T-cell (primary cell): ENCODE measurements at regions not wholly inside any gene's neighbourhood (a gene's known extent, or its start where the extent isn't known, plus 50 kb on each side); places are given as distances from the start of the nearest gene placed in this dataset.

ENCODE experiments used
- ATAC-seq, 4 experiments: fragments of 200-7000 bp in 3 of 4; fragments of 150-1000 bp in 1 of 4; cut with Tn5 transposase; replicated peaks in 1 of 4; 1 replicate in 3 of 4; 2 replicates in 1 of 4; pipeline ENCODE4 v1.10.0; 2021; ENCODE audit warnings: moderate library complexity in 3 of 4, mild to moderate bottlenecking in 2 of 4, moderate number of reproducible peaks in 1 of 4
- CTCF ChIA-PET, 2 donors: fragments of 300-600 bp; sonication (Branson Sonifier 250); formaldehyde crosslinking; loops; one replicate each; lab custom pipeline; 2022; ENCODE audit warnings: antibody characterized with exemption in 2 of 2; lab: Charles Lee
- POLR2A ChIA-PET, 2 donors: fragments of 300-600 bp; sonication (Branson Sonifier 250); formaldehyde crosslinking; loops; one replicate each; lab custom pipeline; 2022; ENCODE audit warnings: antibody characterized with exemption in 2 of 2; lab: Charles Lee
- DNase-seq, 35 experiments: peaks; one replicate each; pipeline versions ENCODE4 v3.0.0 to v3.0.0-alpha.2; 2013 to 2023
- H3K27ac ChIP-seq: one replicate; pipeline ENCODE4 v1.5.1; 2013; ENCODE audit warnings: low read length
- H3K27me3 ChIP-seq, 2 experiments: replicated peaks in 1 of 2; 1 replicate in 1 of 2; 2 replicates in 1 of 2; pipeline versions ENCODE4 v1.6.1 to v1.7.0; 2013; ENCODE audit warnings: low read length in 1 of 2, mixed read lengths in 1 of 2; ENCODE audit not compliant: control insufficient read depth in 2 of 2, insufficient read depth in 2 of 2; ENCODE audit errors: extremely low read depth in 1 of 2
- H3K36me3 ChIP-seq, 2 donors: 1 replicate in 1 of 2; 2 replicates in 1 of 2; pipeline versions ENCODE4 v1.6.1 to v1.7.0; 2013; ENCODE audit warnings: low read length in 1 of 2; ENCODE audit not compliant: control insufficient read depth in 2 of 2, insufficient read depth in 1 of 2; ENCODE audit errors: extremely low read depth in 1 of 2
- H3K4me1 ChIP-seq, 2 experiments: 1 replicate in 1 of 2; 2 replicates in 1 of 2; pipeline versions ENCODE4 v1.6.1 to v1.7.0; 2013; ENCODE audit warnings: low read length in 2 of 2, mixed read lengths in 1 of 2; ENCODE audit not compliant: insufficient read depth in 2 of 2, control insufficient read depth in 1 of 2; ENCODE audit errors: extremely low read depth in 1 of 2
- H3K4me3 ChIP-seq, 2 donors: 1 replicate in 1 of 2; 2 replicates in 1 of 2; pipeline versions ENCODE4 v1.5.1 to v1.7.0; 2013; ENCODE audit warnings: mild to moderate bottlenecking in 2 of 2, low read length in 1 of 2, moderate library complexity in 1 of 2; ENCODE audit not compliant: control insufficient read depth in 1 of 2; ENCODE audit errors: extremely low read depth in 1 of 2
- H3K9me3 ChIP-seq: 2 replicates; pipeline ENCODE4 v1.7.0; 2013
- H3K27ac Mint-ChIP-seq, 2 donors: one replicate each; pipeline ENCODE4 v1.8.0; 2020 to 2021; ENCODE audit warnings: mild to moderate bottlenecking in 2 of 2, mixed read lengths in 2 of 2
- H3K27me3 Mint-ChIP-seq, 2 donors: one replicate each; pipeline ENCODE4 v1.8.0; 2021 to 2022; ENCODE audit warnings: mixed read lengths in 2 of 2
- H3K36me3 Mint-ChIP-seq: one replicate; pipeline ENCODE4 v1.8.0; 2021; ENCODE audit warnings: mixed read lengths
- H3K4me1 Mint-ChIP-seq, 3 donors: one replicate each; pipeline ENCODE4 v1.8.0; 2020 to 2022; ENCODE audit warnings: mixed read lengths in 3 of 3, mild to moderate bottlenecking in 1 of 3
- H3K4me3 Mint-ChIP-seq, 3 donors: one replicate each; pipeline ENCODE4 v1.8.0; 2020 to 2022; ENCODE audit warnings: mild to moderate bottlenecking in 3 of 3, mixed read lengths in 3 of 3, moderate library complexity in 3 of 3
- H3K9me3 Mint-ChIP-seq, 3 donors: one replicate each; pipeline ENCODE4 v1.8.0; 2020 to 2022; ENCODE audit warnings: mixed read lengths in 3 of 3
- WGBS: methylation state at CpG from one replicate; pipeline ENCODE4 v1.1.5; 2013; ENCODE audit warnings: missing lambda C conversion rate; ENCODE audit not compliant: insufficient coverage; 5-methylcytosine and 5-hydroxymethylcytosine counted together

- Histone ChIP-seq H3K9me3 (no peaks in the 10 kb centered on the region), H3K27ac (no peak overlapping the region), H3K4me1 (peaks cover 0 to 21% of the 10 kb centered on the region in 2 experiments), H3K4me3 (no peak overlapping the region), H3K27me3 (peaks cover 0 to 15% of the 10 kb centered on the region in 2 experiments), H3K36me3 (no peaks in the 10 kb centered on the region)
- ChIA-PET CTCF (no interaction called here), POLR2A (no interaction called here)
- Mint-ChIP-seq H3K4me3 (no peak overlapping the region), H3K36me3 (no peaks in the 10 kb centered on the region), H3K9me3 (no peaks in the 10 kb centered on the region), H3K27me3 (peaks cover 4 to 6% of the 10 kb centered on the region in 2 donors), H3K4me1 (peaks cover 11 to 35% (median 22%) of the 10 kb centered on the region in 3 donors), H3K27ac (no peak overlapping the region)
- DNase-seq (peak in 1 of 35 experiments; percentile 16), ATAC-seq (peak in 2 of 4 experiments; percentile 44 to 52)
- WGBS: no CpG with 5 or more reads among the region's 2 CpGs
Measured at GRCh38 chr7:65233409-65234034, 140.1 kb upstream of the ZNF92 start.

- Histone ChIP-seq H3K27me3 (no peaks in the 10 kb centered on the region), H3K36me3 (no peaks in the 10 kb centered on the region), H3K27ac (no peak overlapping the region), H3K4me3 (no peak overlapping the region), H3K9me3 (no peaks in the 10 kb centered on the region), H3K4me1 (peaks cover 0 to 19% of the 10 kb centered on the region in 2 experiments)
- POLR2A ChIA-PET: interaction anchor here in 1 of 2 donors (0.6 kb wide), 1 partner anchor 140 kb away, joined by 4 read pairs; no protein-coding TSS in a partner anchor
- no peaks in the 10 kb centered on the region for H3K9me3 Mint-ChIP-seq
- WGBS: 100% methylated on average over 1 of the region's 1 CpG
- no peaks in the 10 kb centered on the region for H3K36me3 Mint-ChIP-seq
- ATAC-seq (no peak), DNase-seq (no peak)
- peaks cover 11 to 29% (median 20%) of the 10 kb centered on the region in 3 donors for H3K4me1 Mint-ChIP-seq
- no peak overlapping the region for H3K27ac Mint-ChIP-seq
- CTCF ChIA-PET: no interaction called here
- H3K27me3 Mint-ChIP-seq: no peaks in the 10 kb centered on the region
- no peak overlapping the region for H3K4me3 Mint-ChIP-seq
Measured at GRCh38 chr7:65230231-65230630, 143.4 kb upstream of the ZNF92 start.

- CTCF ChIA-PET: no interaction called here
Measured at GRCh38 chr7:65225422-65226006, 148.1 kb upstream of the ZNF92 start.

GRCh38 chr7:65222655-65223054, 151.0 kb upstream of the ZNF92 start:
- no peak for ATAC-seq
- H3K4me1 ChIP-seq: no peaks in the 10 kb centered on the region

More at GRCh38 chr7:65225422-65226006, 148.1 kb upstream of the ZNF92 start:
- Histone ChIP-seq H3K4me3 (no peak overlapping the region), H3K36me3 (no peaks in the 10 kb centered on the region), H3K27ac (no peak overlapping the region), H3K9me3 (no peaks in the 10 kb centered on the region), H3K27me3 (no peaks in the 10 kb centered on the region), H3K4me1 (no peaks in the 10 kb centered on the region)
- POLR2A ChIA-PET: no interaction called here
- peaks cover 0 to 3% (median 2%) of the 10 kb centered on the region in 3 donors for H3K4me1 Mint-ChIP-seq
- no peaks in the 10 kb centered on the region for H3K9me3 Mint-ChIP-seq
- H3K36me3 Mint-ChIP-seq: no peaks in the 10 kb centered on the region
- no peaks in the 10 kb centered on the region for H3K27me3 Mint-ChIP-seq
- no peak overlapping the region for H3K4me3 Mint-ChIP-seq
- H3K27ac Mint-ChIP-seq: no peak overlapping the region
- WGBS: 100% methylated on average over 2 of the region's 6 CpGs
- ATAC-seq: no peak
- DNase-seq: no peak

GRCh38 chr7:65221683-65222082, 152.0 kb upstream of the ZNF92 start:
- Mint-ChIP-seq H3K27ac (no peak overlapping the region), H3K4me1 (peaks cover 2 to 6% (median 2%) of the 10 kb centered on the region in 3 donors), H3K4me3 (no peak overlapping the region), H3K27me3 (peaks cover 0 to 3% of the 10 kb centered on the region in 2 donors), H3K9me3 (no peaks in the 10 kb centered on the region), H3K36me3 (no peaks in the 10 kb centered on the region)
- H3K4me3 ChIP-seq: no peak overlapping the region
- no peak overlapping the region for H3K27ac ChIP-seq
- no peaks in the 10 kb centered on the region for H3K36me3 ChIP-seq
- ChIA-PET CTCF (interaction anchor here in 1 of 2 donors (0.7 kb wide), 1 partner anchor 9 kb away, joined by 3 read pairs; no protein-coding TSS in a partner anchor), POLR2A (no interaction called here)
- no peaks in the 10 kb centered on the region for H3K27me3 ChIP-seq
- no peaks in the 10 kb centered on the region for H3K9me3 ChIP-seq
- DNase-seq (no peak), ATAC-seq (no peak)
- no peaks in the 10 kb centered on the region for H3K4me1 ChIP-seq
- WGBS: no CpG with 5 or more reads among the region's 3 CpGs

More at GRCh38 chr7:65222655-65223054, 151.0 kb upstream of the ZNF92 start:
- CTCF ChIA-PET: no interaction called here
- Mint-ChIP-seq H3K9me3 (no peaks in the 10 kb centered on the region), H3K4me3 (no peak overlapping the region), H3K36me3 (no peaks in the 10 kb centered on the region), H3K27me3 (peaks cover 0 to under 1% of the 10 kb centered on the region in 2 donors), H3K4me1 (peaks cover 0 to 3% (median 2%) of the 10 kb centered on the region in 3 donors), H3K27ac (no peak overlapping the region)
- H3K9me3 ChIP-seq: no peaks in the 10 kb centered on the region
- no peak for DNase-seq
- H3K27ac ChIP-seq: no peak overlapping the region
- no peaks in the 10 kb centered on the region for H3K36me3 ChIP-seq
- POLR2A ChIA-PET: no interaction called here
- H3K27me3 ChIP-seq: no peaks in the 10 kb centered on the region
- H3K4me3 ChIP-seq: no peak overlapping the region
- no CpG with 5 or more reads among the region's 4 CpGs for WGBS

- Histone ChIP-seq H3K4me1 (no peaks in the 10 kb centered on the region), H3K27ac (no peak overlapping the region), H3K36me3 (no peaks in the 10 kb centered on the region), H3K4me3 (no peak overlapping the region), H3K9me3 (no peaks in the 10 kb centered on the region), H3K27me3 (no peaks in the 10 kb centered on the region)
- peaks cover 4 to 9% (median 6%) of the 10 kb centered on the region in 3 donors for H3K4me1 Mint-ChIP-seq
- ChIA-PET CTCF (no interaction called here), POLR2A (no interaction called here)
- no peak overlapping the region for H3K4me3 Mint-ChIP-seq
- DNase-seq: no peak
- no peaks in the 10 kb centered on the region for H3K36me3 Mint-ChIP-seq
- ATAC-seq: no peak
- no peaks in the 10 kb centered on the region for H3K9me3 Mint-ChIP-seq
- peaks cover 0 to 3% of the 10 kb centered on the region in 2 donors for H3K27me3 Mint-ChIP-seq
- no peak overlapping the region for H3K27ac Mint-ChIP-seq
Measured at GRCh38 chr7:65219623-65220022, 154.0 kb upstream of the ZNF92 start.
